ENCODE measurements at regions not wholly inside any gene's neighbourhood (a gene's known extent, or its start where the extent isn't known, plus 50 kb on each side); places are given as distances from the start of the nearest gene placed in this dataset.

DNA sequence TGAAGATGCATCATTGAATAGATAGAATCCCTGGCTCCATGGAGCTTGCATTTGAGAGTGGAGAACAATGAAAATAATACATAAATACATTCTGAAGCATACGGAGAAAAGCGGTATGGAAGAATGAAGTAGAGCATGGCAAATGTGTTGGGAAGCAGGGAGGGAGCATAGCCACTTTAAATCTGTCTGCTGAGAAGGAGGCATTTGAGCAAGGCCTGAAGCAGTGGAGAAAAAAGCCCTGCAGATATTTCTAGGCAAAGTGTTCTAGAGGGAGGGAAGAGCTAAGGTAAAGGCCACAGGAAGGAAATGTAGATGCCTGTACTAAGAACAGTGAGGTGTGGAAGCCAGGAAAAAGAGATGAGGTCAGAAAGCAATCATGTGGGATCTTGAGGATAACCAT is 484.8 kb downstream of the CNTN3 start:
- TF ChIP-seq, protein P1, sequence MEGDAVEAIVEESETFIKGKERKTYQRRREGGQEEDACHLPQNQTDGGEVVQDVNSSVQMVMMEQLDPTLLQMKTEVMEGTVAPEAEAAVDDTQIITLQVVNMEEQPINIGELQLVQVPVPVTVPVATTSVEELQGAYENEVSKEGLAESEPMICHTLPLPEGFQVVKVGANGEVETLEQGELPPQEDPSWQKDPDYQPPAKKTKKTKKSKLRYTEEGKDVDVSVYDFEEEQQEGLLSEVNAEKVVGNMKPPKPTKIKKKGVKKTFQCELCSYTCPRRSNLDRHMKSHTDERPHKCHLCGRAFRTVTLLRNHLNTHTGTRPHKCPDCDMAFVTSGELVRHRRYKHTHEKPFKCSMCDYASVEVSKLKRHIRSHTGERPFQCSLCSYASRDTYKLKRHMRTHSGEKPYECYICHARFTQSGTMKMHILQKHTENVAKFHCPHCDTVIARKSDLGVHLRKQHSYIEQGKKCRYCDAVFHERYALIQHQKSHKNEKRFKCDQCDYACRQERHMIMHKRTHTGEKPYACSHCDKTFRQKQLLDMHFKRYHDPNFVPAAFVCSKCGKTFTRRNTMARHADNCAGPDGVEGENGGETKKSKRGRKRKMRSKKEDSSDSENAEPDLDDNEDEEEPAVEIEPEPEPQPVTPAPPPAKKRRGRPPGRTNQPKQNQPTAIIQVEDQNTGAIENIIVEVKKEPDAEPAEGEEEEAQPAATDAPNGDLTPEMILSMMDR (IDR thresholded peaks at IDR 0.05; ENCODE audit: poor library complexity, severe bottlenecking) = no peak
- TF ChIP-seq MXI1 (conservative IDR thresholded peaks at IDR 0.05; ENCODE audit: poor library complexity, severe bottlenecking) = no peak
- no peak for TF ChIP-seq POLR2AphosphoS5 (IDR thresholded peaks at IDR 0.05)
- no peak for TF ChIP-seq EP300 (conservative IDR thresholded peaks at IDR 0.05; ENCODE audit: poor library complexity, severe bottlenecking)
